GM12873 (cell line): ENCODE measurements at regions not wholly inside any gene's neighbourhood (a gene's known extent, or its start where the extent isn't known, plus 50 kb on each side); places are given as distances from the start of the nearest gene placed in this dataset.

Source experiments
- CTCF ChIP-seq: IDR thresholded peaks from 2 replicates; pipeline ENCODE4 v1.5.1; 2012; ENCODE audit warnings: low read depth, mild to moderate bottlenecking, moderate library complexity, low read length, control low read depth; ENCODE audit not compliant: insufficient read depth; ENCODE audit errors: missing control alignments

- no peak for TF ChIP-seq CTCF
These were observed 511.7 kb upstream of the SEL1L start for GRCh38 chr14:82045339-82045738.

- no peak for TF ChIP-seq CTCF
These were observed 513.0 kb upstream of the SEL1L start for GRCh38 chr14:82046512-82047226.

GRCh38 chr14:82047777-82048470 lies 514.3 kb upstream of the SEL1L start:
- TF ChIP-seq CTCF = no peak

- TF ChIP-seq CTCF = no peak
These were observed 519.1 kb upstream of the SEL1L start for GRCh38 chr14:82052778-82053177.

GRCh38 chr14:82055515-82056115 lies 522.0 kb upstream of the SEL1L start:
- TF ChIP-seq CTCF = no peak

GRCh38 chr14:82060219-82060618 lies 526.6 kb upstream of the SEL1L start:
- no peak for TF ChIP-seq CTCF

GRCh38 chr14:82067221-82067875 lies 533.7 kb upstream of the SEL1L start:
- no peak for TF ChIP-seq CTCF
